ENCODE measurements at regions not wholly inside any gene's neighbourhood (a gene's known extent, or its start where the extent isn't known, plus 50 kb on each side); places are given as distances from the start of the nearest gene placed in this dataset.
A peak's percentile ranks its signal among the peaks of the same experiment; 100 is the strongest.

DNA sequence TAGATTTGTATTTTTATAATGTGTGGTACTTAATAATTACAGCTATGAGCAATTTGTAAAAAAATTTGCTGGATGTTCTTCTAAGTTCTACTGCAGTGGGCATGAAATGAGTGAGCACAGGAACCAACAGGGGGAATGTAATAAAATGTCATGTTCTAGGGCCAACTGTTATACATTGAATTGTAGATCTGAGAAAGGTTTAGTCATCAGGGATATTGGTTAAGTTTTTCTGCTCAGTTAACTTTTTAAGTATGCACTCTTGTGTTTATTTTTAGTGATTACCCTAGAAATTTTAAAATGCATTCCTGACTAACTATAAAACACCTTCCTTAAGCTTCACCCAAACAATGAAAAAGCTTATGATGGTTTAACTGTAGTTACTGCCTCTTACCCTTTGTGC, 101.8 kb downstream of the CAND1 start:
- no peak for DNase-seq (ENCODE audit: extremely low spot score, unreplicated experiment)
- no peaks in the 10 kb centered on the region for H3K36me3 Mint-ChIP-seq
- no peak overlapping the region for H3K4me3 Mint-ChIP-seq
- no peaks in the 10 kb centered on the region for H3K9me3 Mint-ChIP-seq
- H3K4me1 Mint-ChIP-seq (ENCODE audit: unreplicated experiment) = peaks cover 7% of the 10 kb centered on the region
- no peak overlapping the region for H3K27ac Mint-ChIP-seq
- H3K27me3 Mint-ChIP-seq = no peaks in the 10 kb centered on the region
- TF ChIP-seq, protein P1, sequence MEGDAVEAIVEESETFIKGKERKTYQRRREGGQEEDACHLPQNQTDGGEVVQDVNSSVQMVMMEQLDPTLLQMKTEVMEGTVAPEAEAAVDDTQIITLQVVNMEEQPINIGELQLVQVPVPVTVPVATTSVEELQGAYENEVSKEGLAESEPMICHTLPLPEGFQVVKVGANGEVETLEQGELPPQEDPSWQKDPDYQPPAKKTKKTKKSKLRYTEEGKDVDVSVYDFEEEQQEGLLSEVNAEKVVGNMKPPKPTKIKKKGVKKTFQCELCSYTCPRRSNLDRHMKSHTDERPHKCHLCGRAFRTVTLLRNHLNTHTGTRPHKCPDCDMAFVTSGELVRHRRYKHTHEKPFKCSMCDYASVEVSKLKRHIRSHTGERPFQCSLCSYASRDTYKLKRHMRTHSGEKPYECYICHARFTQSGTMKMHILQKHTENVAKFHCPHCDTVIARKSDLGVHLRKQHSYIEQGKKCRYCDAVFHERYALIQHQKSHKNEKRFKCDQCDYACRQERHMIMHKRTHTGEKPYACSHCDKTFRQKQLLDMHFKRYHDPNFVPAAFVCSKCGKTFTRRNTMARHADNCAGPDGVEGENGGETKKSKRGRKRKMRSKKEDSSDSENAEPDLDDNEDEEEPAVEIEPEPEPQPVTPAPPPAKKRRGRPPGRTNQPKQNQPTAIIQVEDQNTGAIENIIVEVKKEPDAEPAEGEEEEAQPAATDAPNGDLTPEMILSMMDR (conservative IDR thresholded peaks at IDR 0.05) = no peak

DNA sequence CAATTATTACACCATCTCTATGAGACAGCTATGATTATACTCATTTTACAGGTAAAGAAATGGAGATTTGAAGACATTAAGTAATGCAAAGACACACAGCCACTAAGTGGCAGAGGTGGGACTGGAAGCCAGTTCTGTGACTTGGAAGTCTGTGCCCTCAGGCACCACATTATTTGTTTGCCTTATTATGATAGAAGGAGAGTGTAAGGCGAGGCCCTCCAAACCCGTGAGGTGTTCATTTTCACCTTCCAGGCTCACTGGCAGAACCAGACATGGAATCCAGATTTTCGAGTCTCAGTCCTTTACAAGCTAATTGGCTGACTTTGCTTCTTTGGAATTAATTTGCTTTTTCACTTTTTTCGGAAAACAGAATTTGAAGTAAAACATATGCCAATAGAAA, 107.9 kb downstream of the CAND1 start:
- TF ChIP-seq, protein P1 (conservative IDR thresholded peaks at IDR 0.05) = no peak
- Mint-ChIP-seq H3K9me3 (peaks cover 7% of the 10 kb centered on the region), H3K4me3 (no peak overlapping the region), H3K27me3 (no peaks in the 10 kb centered on the region), H3K36me3 (no peaks in the 10 kb centered on the region), H3K4me1 (ENCODE audit: unreplicated experiment) (peaks cover 7% of the 10 kb centered on the region), H3K27ac (peak overlapping the region; percentile 58)
- DNase-seq (ENCODE audit: extremely low spot score, unreplicated experiment) = no peak

DNA sequence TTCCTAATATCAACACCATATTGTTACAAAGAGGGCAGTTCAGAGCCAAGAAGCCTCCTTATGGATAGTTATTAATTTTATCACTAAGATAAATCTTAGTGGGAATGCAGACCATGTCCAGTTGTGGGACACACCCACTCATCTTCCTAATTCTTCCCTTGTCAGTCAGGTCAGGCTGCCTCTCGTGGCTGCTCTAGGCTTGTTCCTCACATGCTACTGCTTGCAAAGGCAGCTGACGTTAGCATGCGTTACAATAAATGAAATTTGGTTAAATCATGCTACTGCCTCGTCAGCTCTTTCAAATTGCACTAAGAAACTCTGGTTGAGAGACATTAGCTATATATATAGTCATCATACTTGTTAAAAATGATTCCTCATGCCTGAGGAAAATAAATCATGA, 108.4 kb downstream of the CAND1 start:
- Mint-ChIP-seq H3K4me1 (ENCODE audit: unreplicated experiment) (peaks cover 7% of the 10 kb centered on the region), H3K27me3 (no peaks in the 10 kb centered on the region), H3K36me3 (no peaks in the 10 kb centered on the region), H3K4me3 (no peak overlapping the region), H3K27ac (peak overlapping the region; percentile 58), H3K9me3 (peaks cover 7% of the 10 kb centered on the region)
- DNase-seq (ENCODE audit: extremely low spot score, unreplicated experiment) = no peak
- TF ChIP-seq, protein P1 (conservative IDR thresholded peaks at IDR 0.05) = no peak

DNA sequence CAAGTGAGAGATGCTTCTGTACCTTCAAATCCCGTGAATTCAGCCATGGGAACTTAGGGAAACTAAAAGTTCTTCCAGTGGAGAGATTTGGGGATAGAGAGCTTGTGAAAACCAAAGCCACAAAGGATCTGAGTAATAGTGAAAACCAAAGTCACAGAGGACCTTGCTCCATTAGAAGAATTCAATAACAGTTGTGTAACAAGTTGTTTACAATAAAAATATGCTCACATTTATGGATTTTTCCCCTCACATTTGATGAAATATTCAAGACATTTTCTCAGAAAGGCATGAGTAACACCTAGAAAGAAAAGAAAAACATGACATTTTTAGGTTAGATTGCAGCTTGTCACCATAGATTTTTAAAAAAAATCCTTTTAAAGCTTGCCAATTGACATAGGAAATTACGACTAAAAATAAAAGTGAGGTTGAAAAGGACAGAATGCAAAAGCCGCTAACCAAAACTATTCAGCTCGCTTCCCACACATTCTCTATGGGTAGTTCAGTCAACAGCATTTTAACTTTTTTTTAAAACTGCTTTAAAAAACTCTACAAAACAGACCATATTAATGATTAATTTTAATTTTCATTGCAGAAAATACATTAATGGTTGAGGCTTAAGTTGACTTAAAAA, 113.2 kb downstream of the CAND1 start:
- no peak for DNase-seq (ENCODE audit: extremely low spot score, unreplicated experiment)
- H3K36me3 Mint-ChIP-seq = no peaks in the 10 kb centered on the region
- H3K4me1 Mint-ChIP-seq (ENCODE audit: unreplicated experiment) = peaks cover 11% of the 10 kb centered on the region
- TF ChIP-seq, protein P1 (conservative IDR thresholded peaks at IDR 0.05) = no peak
- no peaks in the 10 kb centered on the region for H3K27me3 Mint-ChIP-seq
- H3K9me3 Mint-ChIP-seq = peaks cover 11% of the 10 kb centered on the region
- no peak overlapping the region for H3K27ac Mint-ChIP-seq
- H3K4me3 Mint-ChIP-seq = no peak overlapping the region

DNA sequence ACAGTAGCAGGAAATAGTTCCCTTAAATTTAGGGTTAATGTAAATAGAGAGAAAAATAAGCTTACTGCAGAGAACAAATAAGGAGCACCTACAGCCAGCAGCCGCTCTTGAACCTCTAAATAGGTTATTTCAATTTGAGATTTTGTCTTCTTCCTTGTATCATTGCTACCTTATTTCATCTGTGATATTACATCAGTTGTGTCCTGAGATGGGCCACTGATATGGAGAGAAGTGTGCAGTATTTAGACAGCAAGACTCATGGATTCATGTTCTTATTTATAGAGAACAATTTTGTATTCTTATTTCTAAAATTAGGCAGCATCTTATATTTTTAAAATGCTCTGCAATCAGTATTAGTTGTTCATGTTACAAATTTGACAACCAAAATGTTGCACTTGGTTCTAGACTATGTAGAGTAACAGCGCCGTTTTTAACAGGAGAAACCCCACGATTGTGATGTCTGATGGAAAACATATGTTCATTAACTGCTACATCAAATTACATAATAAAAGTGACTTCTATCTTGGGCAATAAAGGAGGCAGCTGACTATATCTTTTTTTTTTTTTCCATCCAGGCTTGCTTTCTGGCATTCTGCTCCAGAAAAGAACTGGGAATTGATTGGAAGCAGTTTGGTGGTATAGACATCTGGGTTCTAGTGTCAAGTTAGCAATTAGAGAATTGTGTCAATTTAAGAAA, 117.9 kb downstream of the CAND1 start:
- H3K27me3 Mint-ChIP-seq = peaks cover 3% of the 10 kb centered on the region
- no peaks in the 10 kb centered on the region for H3K36me3 Mint-ChIP-seq
- no peak for DNase-seq (ENCODE audit: extremely low spot score, unreplicated experiment)
- H3K9me3 Mint-ChIP-seq = peaks cover 4% of the 10 kb centered on the region
- TF ChIP-seq, protein P1 (conservative IDR thresholded peaks at IDR 0.05) = no peak
- H3K27ac Mint-ChIP-seq = no peak overlapping the region
- no peak overlapping the region for H3K4me3 Mint-ChIP-seq
- H3K4me1 Mint-ChIP-seq (ENCODE audit: unreplicated experiment) = peaks cover 32% of the 10 kb centered on the region

Measured in type B pancreatic cell (in vitro differentiated cells).